Kasumi-1 (cell line): ENCODE measurements at regions not wholly inside any gene's neighbourhood (a gene's known extent, or its start where the extent isn't known, plus 50 kb on each side); places are given as distances from the start of the nearest gene placed in this dataset.

Experiments
- DNase-seq, 2 experiments: peaks; one replicate each; lab custom pipeline; 2025; lab: John Stamatoyannopoulos, UW

- DNase-seq: no peak
These were observed 330.1 kb upstream of the CPXCR1 start for GRCh38 chrX:88416965-88417364.

GRCh38 chrX:88424071-88424470 lies 323.0 kb upstream of the CPXCR1 start:
- no peak for DNase-seq

GRCh38 chrX:88424541-88424940 lies 322.5 kb upstream of the CPXCR1 start:
- no peak for DNase-seq

GRCh38 chrX:88425739-88426138 lies 321.3 kb upstream of the CPXCR1 start:
- DNase-seq: peak; percentile 0 to 6

- no peak for DNase-seq
These were observed 309.5 kb upstream of the CPXCR1 start for GRCh38 chrX:88437563-88437962.

- DNase-seq: no peak
These were observed 308.8 kb upstream of the CPXCR1 start for GRCh38 chrX:88438209-88438608.

GRCh38 chrX:88439935-88440334 lies 307.1 kb upstream of the CPXCR1 start:
- DNase-seq: no peak
